ENCODE measurements at regions not wholly inside any gene's neighbourhood (a gene's known extent, or its start where the extent isn't known, plus 50 kb on each side); places are given as distances from the start of the nearest gene placed in this dataset.

DNA sequence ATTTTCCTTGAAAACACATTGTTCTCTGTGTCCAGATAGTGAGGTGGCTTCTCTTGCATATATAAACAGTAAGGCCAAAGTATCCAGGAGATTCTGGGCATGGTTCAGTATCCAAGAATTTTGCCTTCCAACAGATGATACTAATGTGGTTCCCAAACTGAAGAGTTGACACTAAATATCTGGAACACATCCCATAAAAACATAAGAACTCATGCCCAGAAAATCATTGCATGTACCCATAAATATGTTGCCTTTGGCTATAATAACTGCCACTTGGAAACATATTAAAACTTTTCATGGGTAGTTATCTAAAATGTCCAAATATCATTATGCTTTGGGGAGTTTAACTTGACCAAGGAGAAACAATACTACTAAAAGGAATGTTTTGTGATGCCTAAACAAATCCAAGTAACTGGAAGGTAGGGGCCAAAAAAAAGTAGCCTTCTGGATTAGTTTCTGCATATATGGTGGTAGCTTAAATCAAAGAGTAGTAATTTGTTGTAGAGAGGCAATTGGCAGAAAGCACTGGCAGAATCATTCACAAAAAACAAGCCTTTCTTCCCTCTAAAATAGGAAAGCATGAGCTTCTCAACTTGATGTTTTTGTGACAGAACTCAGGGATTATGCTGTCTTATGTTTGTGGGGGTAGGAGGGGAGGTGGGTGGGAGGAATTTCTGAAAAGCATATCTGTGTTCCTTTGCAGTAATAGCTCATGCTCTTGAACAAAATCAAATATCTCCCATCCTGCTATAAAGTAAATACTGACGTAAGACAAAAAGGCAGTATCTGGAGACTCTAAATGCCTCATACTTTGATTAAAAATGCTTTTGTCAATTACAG, 753.9 kb downstream of the TUSC7 start:
- TF ChIP-seq, protein P1, sequence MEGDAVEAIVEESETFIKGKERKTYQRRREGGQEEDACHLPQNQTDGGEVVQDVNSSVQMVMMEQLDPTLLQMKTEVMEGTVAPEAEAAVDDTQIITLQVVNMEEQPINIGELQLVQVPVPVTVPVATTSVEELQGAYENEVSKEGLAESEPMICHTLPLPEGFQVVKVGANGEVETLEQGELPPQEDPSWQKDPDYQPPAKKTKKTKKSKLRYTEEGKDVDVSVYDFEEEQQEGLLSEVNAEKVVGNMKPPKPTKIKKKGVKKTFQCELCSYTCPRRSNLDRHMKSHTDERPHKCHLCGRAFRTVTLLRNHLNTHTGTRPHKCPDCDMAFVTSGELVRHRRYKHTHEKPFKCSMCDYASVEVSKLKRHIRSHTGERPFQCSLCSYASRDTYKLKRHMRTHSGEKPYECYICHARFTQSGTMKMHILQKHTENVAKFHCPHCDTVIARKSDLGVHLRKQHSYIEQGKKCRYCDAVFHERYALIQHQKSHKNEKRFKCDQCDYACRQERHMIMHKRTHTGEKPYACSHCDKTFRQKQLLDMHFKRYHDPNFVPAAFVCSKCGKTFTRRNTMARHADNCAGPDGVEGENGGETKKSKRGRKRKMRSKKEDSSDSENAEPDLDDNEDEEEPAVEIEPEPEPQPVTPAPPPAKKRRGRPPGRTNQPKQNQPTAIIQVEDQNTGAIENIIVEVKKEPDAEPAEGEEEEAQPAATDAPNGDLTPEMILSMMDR (IDR thresholded peaks at IDR 0.05; ENCODE audit: insufficient read depth, low read depth, low read length) = no peak
- TF ChIP-seq EZH2 (IDR thresholded peaks at IDR 0.05; ENCODE audit: insufficient read depth, low read length) = no peak

Measured in astrocyte (in vitro differentiated cells and primary cell).